ACC112 (cell line): ENCODE measurements at regions not wholly inside any gene's neighbourhood (a gene's known extent, or its start where the extent isn't known, plus 50 kb on each side); places are given as distances from the start of the nearest gene placed in this dataset.

ENCODE experiments used
- H2AFZ ChIP-seq: fragments of 200-600 bp; sonication (generic); one replicate; pipeline ENCODE4 v1.6.0; 2017; ENCODE audit warnings: antibody characterized with exemption, low read length; ENCODE audit not compliant: unreplicated experiment
- H3K27ac ChIP-seq: fragments of 200-600 bp; sonication (generic); 2 replicates; pipeline ENCODE4 v1.5.1; 2014; ENCODE audit warnings: low read depth, mild to moderate bottlenecking, antibody characterized with exemption, low read length, moderate library complexity
- H3K27me3 ChIP-seq: fragments of 200-600 bp; sonication (generic); 2 replicates; pipeline ENCODE4 v1.6.1; 2014; ENCODE audit warnings: mild to moderate bottlenecking, antibody characterized with exemption, low read length, moderate library complexity, mixed read lengths; ENCODE audit not compliant: insufficient read depth
- H3K36me3 ChIP-seq: fragments of 200-600 bp; sonication (generic); 2 replicates; pipeline ENCODE4 v1.6.1; 2016; ENCODE audit warnings: mild to moderate bottlenecking, antibody characterized with exemption, low read length, moderate library complexity, mixed read lengths; ENCODE audit not compliant: insufficient read depth
- H3K4me1 ChIP-seq: fragments of 200-600 bp; sonication (generic); one replicate; pipeline ENCODE4 v1.6.1; 2016; ENCODE audit warnings: low read length, mixed read lengths; ENCODE audit not compliant: insufficient read depth, unreplicated experiment, control insufficient read depth
- H3K4me3 ChIP-seq: fragments of 200-600 bp; sonication (generic); 2 replicates; pipeline ENCODE4 v1.5.1; 2014; ENCODE audit warnings: mild to moderate bottlenecking, low read depth, low read length
- H3K79me2 ChIP-seq: fragments of 200-600 bp; sonication (generic); one replicate; pipeline ENCODE4 v1.6.0; 2016; ENCODE audit warnings: low read length; ENCODE audit not compliant: control insufficient read depth, unreplicated experiment, insufficient read depth

GRCh38 chr11:45538363-45538762, 127.1 kb downstream of the CHST1 start:
- H2AFZ ChIP-seq, result no peak overlapping the region
- H3K27ac ChIP-seq, result no peak overlapping the region
- peaks cover 16% of the 10 kb centered on the region for H3K27me3 ChIP-seq
- no peaks in the 10 kb centered on the region for H3K36me3 ChIP-seq
- no peak overlapping the region for H3K4me3 ChIP-seq
- H3K4me1 ChIP-seq, result peaks cover 28% of the 10 kb centered on the region
- H3K79me2 ChIP-seq, result no peaks in the 10 kb centered on the region

- peaks cover 12% of the 10 kb centered on the region for H3K27me3 ChIP-seq
- H3K79me2 ChIP-seq, result no peaks in the 10 kb centered on the region
- H3K27ac ChIP-seq, result no peak overlapping the region
- peaks cover 28% of the 10 kb centered on the region for H3K4me1 ChIP-seq
- no peak overlapping the region for H3K4me3 ChIP-seq
- no peaks in the 10 kb centered on the region for H3K36me3 ChIP-seq
- peak overlapping the region; percentile 26 for H2AFZ ChIP-seq
Measured at GRCh38 chr11:45537614-45538013, 127.8 kb downstream of the CHST1 start.

- Histone ChIP-seq H3K36me3 (no peaks in the 10 kb centered on the region), H3K4me1 (peaks cover 28% of the 10 kb centered on the region)
Measured at GRCh38 chr11:45535033-45535432, 130.4 kb downstream of the CHST1 start.

GRCh38 chr11:45534132-45534531, 131.3 kb downstream of the CHST1 start:
- H3K27ac ChIP-seq, result no peak overlapping the region
- H3K4me1 ChIP-seq, result peaks cover 22% of the 10 kb centered on the region
- H3K79me2 ChIP-seq, result no peaks in the 10 kb centered on the region
- H3K27me3 ChIP-seq, result no peaks in the 10 kb centered on the region
- no peak overlapping the region for H2AFZ ChIP-seq
- H3K36me3 ChIP-seq, result no peaks in the 10 kb centered on the region
- no peak overlapping the region for H3K4me3 ChIP-seq

More at GRCh38 chr11:45535033-45535432, 130.4 kb downstream of the CHST1 start:
- Histone ChIP-seq H3K27ac (no peak overlapping the region), H3K4me3 (no peak overlapping the region), H3K79me2 (no peaks in the 10 kb centered on the region), H2AFZ (no peak overlapping the region), H3K27me3 (peaks cover 3% of the 10 kb centered on the region; the same call in 1 of the 2 replicates)

GRCh38 chr11:45532546-45532945, 132.9 kb downstream of the CHST1 start:
- no peak overlapping the region for H3K27ac ChIP-seq
- no peak overlapping the region for H3K4me3 ChIP-seq
- no peaks in the 10 kb centered on the region for H3K36me3 ChIP-seq
- peaks cover 17% of the 10 kb centered on the region for H3K4me1 ChIP-seq
- H3K27me3 ChIP-seq, result no peaks in the 10 kb centered on the region
- no peaks in the 10 kb centered on the region for H3K79me2 ChIP-seq
- no peak overlapping the region for H2AFZ ChIP-seq

GRCh38 chr11:45530776-45531175, 134.6 kb downstream of the CHST1 start:
- Histone ChIP-seq H3K27ac (no peak overlapping the region), H3K27me3 (no peaks in the 10 kb centered on the region), H3K4me3 (no peak overlapping the region), H3K79me2 (no peaks in the 10 kb centered on the region), H3K4me1 (peaks cover 15% of the 10 kb centered on the region), H3K36me3 (no peaks in the 10 kb centered on the region), H2AFZ (no peak overlapping the region)

GRCh38 chr11:45530111-45530510, 135.3 kb downstream of the CHST1 start:
- Histone ChIP-seq H3K27ac (no peak overlapping the region), H3K27me3 (no peaks in the 10 kb centered on the region), H3K4me1 (peaks cover 9% of the 10 kb centered on the region), H3K36me3 (no peaks in the 10 kb centered on the region), H3K4me3 (no peak overlapping the region), H2AFZ (no peak overlapping the region), H3K79me2 (no peaks in the 10 kb centered on the region)

- Histone ChIP-seq H2AFZ (no peak overlapping the region), H3K27me3 (no peaks in the 10 kb centered on the region), H3K4me1 (peaks cover 9% of the 10 kb centered on the region), H3K27ac (no peak overlapping the region), H3K4me3 (no peak overlapping the region), H3K79me2 (no peaks in the 10 kb centered on the region), H3K36me3 (no peaks in the 10 kb centered on the region)
Measured at GRCh38 chr11:45528435-45528834, 137.0 kb downstream of the CHST1 start.

GRCh38 chr11:45527898-45528297, 137.5 kb downstream of the CHST1 start:
- no peak overlapping the region for H3K27ac ChIP-seq
- no peaks in the 10 kb centered on the region for H3K36me3 ChIP-seq
- no peak overlapping the region for H3K4me3 ChIP-seq
- H3K27me3 ChIP-seq, result no peaks in the 10 kb centered on the region
- peaks cover 9% of the 10 kb centered on the region for H3K4me1 ChIP-seq
- no peaks in the 10 kb centered on the region for H3K79me2 ChIP-seq
- H2AFZ ChIP-seq, result no peak overlapping the region

GRCh38 chr11:45525393-45525792, 140.0 kb downstream of the CHST1 start:
- no peaks in the 10 kb centered on the region for H3K36me3 ChIP-seq
- H3K27ac ChIP-seq, result no peak overlapping the region
- no peak overlapping the region for H3K4me3 ChIP-seq
- H3K4me1 ChIP-seq, result peaks cover 9% of the 10 kb centered on the region
- H3K79me2 ChIP-seq, result no peaks in the 10 kb centered on the region
- no peak overlapping the region for H2AFZ ChIP-seq
- no peaks in the 10 kb centered on the region for H3K27me3 ChIP-seq

- H3K36me3 ChIP-seq, result no peaks in the 10 kb centered on the region
Measured at GRCh38 chr11:45523760-45524159, 141.7 kb downstream of the CHST1 start.

More at GRCh38 chr11:45523760-45524159, 141.7 kb downstream of the CHST1 start:
- no peak overlapping the region for H3K27ac ChIP-seq
- peaks cover 9% of the 10 kb centered on the region for H3K4me1 ChIP-seq
- H3K27me3 ChIP-seq, result 0 out of 2 replicates have a peak, but pooled peaks cover 5% of the 10 kb centered on the region
- no peak overlapping the region for H2AFZ ChIP-seq
- H3K79me2 ChIP-seq, result no peaks in the 10 kb centered on the region
- no peak overlapping the region for H3K4me3 ChIP-seq
